Body of pancreas (tissue), 4 donors: ENCODE measurements at regions not wholly inside any gene's neighbourhood (a gene's known extent, or its start where the extent isn't known, plus 50 kb on each side); places are given as distances from the start of the nearest gene placed in this dataset.
"Not testable (repeated sequence)": the region's sequence is repeated elsewhere in the genome, so short reads cannot be mapped to it uniquely, and the experiment has no call there.

Experiments
- ATAC-seq: fragments of 150-250 bp; one replicate; pipeline ENCODE4 v1.9.1; 2016
- DNase-seq, 4 donors: peaks; one replicate each; pipeline ENCODE4 v3.0.0-alpha.2; 2019
- H3K27ac ChIP-seq, 4 donors: fragments of 200-600 bp; sonication (generic); 1 replicate in 3 of 4; 2 replicates in 1 of 4; pipeline versions ENCODE4 v1.5.1 to v1.6.1; 2016 to 2019; ENCODE audit warnings: mild to moderate bottlenecking in 1 of 4, mixed read lengths in 1 of 4, moderate library complexity in 1 of 4
- H3K27me3 ChIP-seq, 2 donors: fragments of 200-600 bp; sonication (generic); one replicate each; pipeline ENCODE4 v1.6.0; 2016; ENCODE audit warnings: mild to moderate bottlenecking in 1 of 2
- H3K36me3 ChIP-seq, 2 donors: fragments of 200-600 bp; sonication (generic); replicated peaks in 1 of 2; 2 replicates each; pipeline ENCODE4 v1.5.1; 2016; ENCODE audit warnings: low read depth in 2 of 2; ENCODE audit not compliant: insufficient read depth in 1 of 2
- H3K4me1 ChIP-seq: fragments of 200-600 bp; sonication (generic); one replicate; pipeline ENCODE4 v1.6.0; 2016
- H3K4me3 ChIP-seq, 2 donors: fragments of 200-600 bp; sonication (generic); 1 replicate in 1 of 2; 2 replicates in 1 of 2; pipeline ENCODE4 v1.5.1; 2016 to 2019
- H3K9me3 ChIP-seq, 3 donors: fragments of 200-600 bp; sonication (generic); 1 replicate in 2 of 3; 2 replicates in 1 of 3; pipeline ENCODE4 v1.5.1; 2016
- POLR2A ChIP-seq, 3 donors: fragments of 450-650 bp; IDR thresholded peaks; one replicate each; pipeline ENCODE4 v1.6.1; 2016; ENCODE audit warnings: antibody characterized with exemption in 3 of 3, mild to moderate bottlenecking in 2 of 3
- WGBS, 2 donors: methylation state at CpG; one replicate each; pipeline ENCODE4 v1.1.5; 2017; 5-methylcytosine and 5-hydroxymethylcytosine counted together
- intact Hi-C: fragments of 100-400 bp; cut with DNase I; formaldehyde crosslinking; loops from one replicate; pipeline ENCODE4 v1.15.1; 2023
- TF ChIP-seq, protein P1 (sequence below), 7 experiments: fragments of 450-650 bp in 4 of 7; fragments of 200-600 bp in 3 of 7; sonication (generic) in 3 of 7; IDR thresholded peaks; one replicate each; pipeline ENCODE4 v1.5.1; 2016 to 2019; ENCODE audit warnings: antibody characterized with exemption in 7 of 7

- WGBS, 2 donors, result 90 to 100% methylated on average over 2 of the region's 2 CpGs
- no peak for ATAC-seq
- TF ChIP-seq, protein P1, sequence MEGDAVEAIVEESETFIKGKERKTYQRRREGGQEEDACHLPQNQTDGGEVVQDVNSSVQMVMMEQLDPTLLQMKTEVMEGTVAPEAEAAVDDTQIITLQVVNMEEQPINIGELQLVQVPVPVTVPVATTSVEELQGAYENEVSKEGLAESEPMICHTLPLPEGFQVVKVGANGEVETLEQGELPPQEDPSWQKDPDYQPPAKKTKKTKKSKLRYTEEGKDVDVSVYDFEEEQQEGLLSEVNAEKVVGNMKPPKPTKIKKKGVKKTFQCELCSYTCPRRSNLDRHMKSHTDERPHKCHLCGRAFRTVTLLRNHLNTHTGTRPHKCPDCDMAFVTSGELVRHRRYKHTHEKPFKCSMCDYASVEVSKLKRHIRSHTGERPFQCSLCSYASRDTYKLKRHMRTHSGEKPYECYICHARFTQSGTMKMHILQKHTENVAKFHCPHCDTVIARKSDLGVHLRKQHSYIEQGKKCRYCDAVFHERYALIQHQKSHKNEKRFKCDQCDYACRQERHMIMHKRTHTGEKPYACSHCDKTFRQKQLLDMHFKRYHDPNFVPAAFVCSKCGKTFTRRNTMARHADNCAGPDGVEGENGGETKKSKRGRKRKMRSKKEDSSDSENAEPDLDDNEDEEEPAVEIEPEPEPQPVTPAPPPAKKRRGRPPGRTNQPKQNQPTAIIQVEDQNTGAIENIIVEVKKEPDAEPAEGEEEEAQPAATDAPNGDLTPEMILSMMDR (IDR thresholded peaks at IDR 0.05), result no peak
- TF ChIP-seq POLR2A (IDR thresholded peaks at IDR 0.05), result no peak
Measured at GRCh38 chr4:14348506-14348905, 653.8 kb upstream of the CPEB2 start.

DNA sequence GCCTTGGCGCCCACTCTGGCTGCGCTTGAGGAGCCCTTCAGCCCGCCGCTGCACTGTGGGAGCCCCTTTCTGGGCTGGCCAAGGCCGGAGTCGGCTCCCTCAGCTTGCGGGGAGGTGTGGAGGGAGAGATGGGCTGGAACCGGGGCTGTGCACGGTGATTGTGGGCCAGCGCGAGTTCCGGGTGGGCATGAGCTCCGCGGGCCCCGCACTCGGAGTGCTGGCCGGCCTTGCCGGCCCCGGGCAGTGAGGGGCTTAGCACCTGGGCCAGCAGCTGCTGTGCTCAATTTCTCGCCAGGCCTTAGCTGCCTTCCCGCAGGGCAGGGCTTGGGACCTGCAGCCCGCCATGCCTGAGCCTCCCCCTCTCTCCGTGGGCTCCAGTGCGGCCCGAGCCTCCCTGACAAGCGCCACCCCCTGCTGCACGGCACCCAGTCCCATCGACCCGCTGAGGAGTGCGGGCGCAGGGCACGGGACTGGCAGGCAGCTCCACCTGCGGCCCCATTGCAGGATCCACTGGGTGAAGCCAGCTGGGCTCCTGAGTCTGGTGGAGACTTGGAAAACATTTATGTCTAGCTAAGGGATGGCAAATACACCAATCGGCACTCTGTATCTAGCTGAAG, 643.6 kb upstream of the CPEB2 start:
- DNase-seq, ATAC-seq, H3K27me3 ChIP-seq, H3K4me1 ChIP-seq, H3K36me3 ChIP-seq, intact Hi-C loops, H3K9me3 ChIP-seq, H3K27ac ChIP-seq, H3K4me3 ChIP-seq: not testable (repeated sequence)
- WGBS, 2 donors, result 90 to 95% methylated on average over 7 to 34 of the region's 34 CpGs

More at GRCh38 chr4:14348506-14348905, 653.8 kb upstream of the CPEB2 start:
- Histone ChIP-seq H3K36me3 (no peaks in the 10 kb centered on the region), H3K4me1 (no peaks in the 10 kb centered on the region), H3K27ac (no peak overlapping the region), H3K9me3 (no peaks in the 10 kb centered on the region), H3K4me3 (no peak overlapping the region), H3K27me3 (no peaks in the 10 kb centered on the region)
- intact Hi-C loops, result no loop called here
- no peak for DNase-seq

DNA sequence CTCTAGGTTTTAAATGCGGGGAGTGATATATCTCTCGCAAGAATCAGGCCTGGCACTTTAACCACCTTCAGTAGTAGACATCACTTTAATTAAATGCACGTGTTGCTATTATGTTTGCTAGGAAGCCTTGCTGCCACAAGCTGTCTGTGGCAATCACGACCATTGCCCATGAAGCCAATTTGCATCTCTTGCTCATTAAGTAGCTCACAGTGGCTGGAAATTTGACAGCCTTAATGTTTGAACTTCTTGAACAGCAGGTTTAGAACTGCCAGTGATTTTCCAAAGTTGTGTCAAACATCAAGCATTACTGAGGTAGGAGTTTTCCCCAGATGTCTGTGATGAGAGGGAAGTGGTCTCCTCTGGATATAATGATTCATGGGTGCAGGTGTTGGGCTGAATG, 642.3 kb upstream of the CPEB2 start:
- intact Hi-C loops, result no loop called here
- no peaks in the 10 kb centered on the region for H3K4me1 ChIP-seq
- ATAC-seq (no peak), DNase-seq (no peak)
- WGBS, 2 donors, result 88 to 93% methylated on average over 4 of the region's 4 CpGs
- no peak for TF ChIP-seq POLR2A (IDR thresholded peaks at IDR 0.05)
- TF ChIP-seq, protein P1 (IDR thresholded peaks at IDR 0.05), result no peak
- no peak overlapping the region for H3K4me3 ChIP-seq
- no peaks in the 10 kb centered on the region for H3K36me3 ChIP-seq
- no peak overlapping the region for H3K27ac ChIP-seq
- H3K9me3 ChIP-seq, result no peaks in the 10 kb centered on the region
- no peaks in the 10 kb centered on the region for H3K27me3 ChIP-seq

DNA sequence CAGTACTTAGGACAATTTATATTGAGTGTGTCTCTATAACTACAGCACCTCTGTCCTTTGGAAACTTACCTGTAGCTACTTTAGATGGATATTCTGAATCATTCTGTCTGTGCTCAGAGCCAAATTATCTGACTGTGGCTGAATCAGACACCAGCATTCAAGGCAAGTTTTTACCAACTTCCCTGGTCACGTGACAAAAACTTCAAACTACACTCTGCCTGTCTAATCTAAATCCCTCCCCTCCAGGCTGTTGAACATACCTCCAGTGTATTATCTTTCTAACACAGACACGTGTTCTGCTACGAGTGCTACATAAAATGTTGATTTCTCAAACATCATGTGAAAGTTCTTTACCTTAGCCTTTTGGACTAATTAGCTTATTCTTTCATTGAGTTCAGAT, 641.2 kb upstream of the CPEB2 start:
- H3K9me3 ChIP-seq, result no peaks in the 10 kb centered on the region
- intact Hi-C loops, result no loop called here
- no peaks in the 10 kb centered on the region for H3K27me3 ChIP-seq
- H3K36me3 ChIP-seq, result no peaks in the 10 kb centered on the region
- WGBS, 2 donors, result 37 to 41% methylated on average over 3 of the region's 3 CpGs
- TF ChIP-seq, protein P1 (IDR thresholded peaks at IDR 0.05), result no peak
- TF ChIP-seq POLR2A (IDR thresholded peaks at IDR 0.05), result no peak
- H3K4me1 ChIP-seq, result no peaks in the 10 kb centered on the region
- no peak for DNase-seq
- no peak overlapping the region for H3K4me3 ChIP-seq
- ATAC-seq, result no peak
- H3K27ac ChIP-seq, result no peak overlapping the region

- no peak overlapping the region for H3K27ac ChIP-seq
- no peak for TF ChIP-seq POLR2A (IDR thresholded peaks at IDR 0.05)
- TF ChIP-seq, protein P1 (IDR thresholded peaks at IDR 0.05), result no peak
- H3K4me3 ChIP-seq, result no peak overlapping the region
- no peaks in the 10 kb centered on the region for H3K36me3 ChIP-seq
- no peaks in the 10 kb centered on the region for H3K4me1 ChIP-seq
- H3K9me3 ChIP-seq, result no peaks in the 10 kb centered on the region
- intact Hi-C loops, result no loop called here
- ATAC-seq (no peak), DNase-seq (no peak)
- no peaks in the 10 kb centered on the region for H3K27me3 ChIP-seq
Measured at GRCh38 chr4:14362385-14362784, 639.9 kb upstream of the CPEB2 start.
